Chondrocyte (in vitro differentiated cells): ENCODE measurements at regions not wholly inside any gene's neighbourhood (a gene's known extent, or its start where the extent isn't known, plus 50 kb on each side); places are given as distances from the start of the nearest gene placed in this dataset.
"Not testable (repeated sequence)": the region's sequence is repeated elsewhere in the genome, so short reads cannot be mapped to it uniquely, and the experiment has no call there.

Experiments used
- DNase-seq: peaks from one replicate; pipeline ENCODE4 v3.0.0; 2021; ENCODE audit warnings: mixed read lengths, low spot score
- H3K27ac Mint-ChIP-seq: one replicate; pipeline ENCODE4 v1.8.0; 2021; ENCODE audit warnings: mild to moderate bottlenecking, moderate library complexity, mixed read lengths; ENCODE audit not compliant: unreplicated experiment
- H3K27me3 Mint-ChIP-seq: 2 replicates; pipeline ENCODE4 v1.8.0; 2021; ENCODE audit warnings: low read depth, mixed read lengths
- H3K36me3 Mint-ChIP-seq: 2 replicates; pipeline ENCODE4 v1.8.0; 2021; ENCODE audit warnings: low read depth, mixed read lengths
- H3K4me1 Mint-ChIP-seq: 2 replicates; pipeline ENCODE4 v1.8.0; 2021; ENCODE audit warnings: low read depth, mild to moderate bottlenecking, mixed read lengths
- H3K4me3 Mint-ChIP-seq: one replicate; pipeline ENCODE4 v1.8.0; 2021; ENCODE audit warnings: mild to moderate bottlenecking, moderate library complexity, mixed read lengths; ENCODE audit not compliant: unreplicated experiment
- H3K9me3 Mint-ChIP-seq: 2 replicates; pipeline ENCODE4 v1.8.0; 2021; ENCODE audit warnings: low read depth, mixed read lengths
- CTCF ChIP-seq: fragments of 200-600 bp; sonication (generic); IDR thresholded peaks from 2 replicates; pipeline ENCODE4 v1.5.0; 2021; ENCODE audit warnings: antibody characterized with exemption, mild to moderate bottlenecking, moderate library complexity

- TF ChIP-seq CTCF, result no peak
Measured at GRCh38 chr2:167581961-167582574, 665.3 kb downstream of the STK39 start.

GRCh38 chr2:167579826-167580225, 667.6 kb downstream of the STK39 start:
- H3K36me3 Mint-ChIP-seq, result no peaks in the 10 kb centered on the region
- no peaks in the 10 kb centered on the region for H3K9me3 Mint-ChIP-seq
- no peaks in the 10 kb centered on the region for H3K27me3 Mint-ChIP-seq
- TF ChIP-seq CTCF, result no peak
- no peak for DNase-seq
- H3K4me1 Mint-ChIP-seq, result peaks cover 10% of the 10 kb centered on the region
- H3K4me3 Mint-ChIP-seq, result no peak overlapping the region
- H3K27ac Mint-ChIP-seq, result no peak overlapping the region

More at GRCh38 chr2:167581961-167582574, 665.3 kb downstream of the STK39 start:
- Mint-ChIP-seq H3K4me1 (peaks cover 10% of the 10 kb centered on the region), H3K27me3 (no peaks in the 10 kb centered on the region), H3K27ac (no peak overlapping the region), H3K4me3 (no peak overlapping the region), H3K36me3 (no peaks in the 10 kb centered on the region), H3K9me3 (no peaks in the 10 kb centered on the region)
- DNase-seq, result no peak

- H3K4me1 Mint-ChIP-seq, result no peaks in the 10 kb centered on the region
- no peak overlapping the region for H3K27ac Mint-ChIP-seq
- no peak for TF ChIP-seq CTCF
- no peaks in the 10 kb centered on the region for H3K9me3 Mint-ChIP-seq
- no peaks in the 10 kb centered on the region for H3K36me3 Mint-ChIP-seq
- H3K27me3 Mint-ChIP-seq, result no peaks in the 10 kb centered on the region
- no peak overlapping the region for H3K4me3 Mint-ChIP-seq
- no peak for DNase-seq
Measured at GRCh38 chr2:167575276-167575675, 672.1 kb downstream of the STK39 start.

- DNase-seq, result no peak
- Mint-ChIP-seq H3K27ac (no peak overlapping the region), H3K27me3 (no peaks in the 10 kb centered on the region), H3K36me3 (no peaks in the 10 kb centered on the region), H3K9me3 (no peaks in the 10 kb centered on the region), H3K4me1 (no peaks in the 10 kb centered on the region), H3K4me3 (no peak overlapping the region)
- no peak for TF ChIP-seq CTCF
Measured at GRCh38 chr2:167572883-167573619, 674.3 kb downstream of the STK39 start.

- no peaks in the 10 kb centered on the region for H3K27me3 Mint-ChIP-seq
- no peaks in the 10 kb centered on the region for H3K36me3 Mint-ChIP-seq
- H3K4me3 Mint-ChIP-seq, result no peak overlapping the region
- H3K4me1 Mint-ChIP-seq, result no peaks in the 10 kb centered on the region
- no peak for TF ChIP-seq CTCF
- DNase-seq, result no peak
- no peak overlapping the region for H3K27ac Mint-ChIP-seq
- H3K9me3 Mint-ChIP-seq, result peaks cover 3% of the 10 kb centered on the region
Measured at GRCh38 chr2:167570370-167570769, 677.0 kb downstream of the STK39 start.

GRCh38 chr2:167563885-167564619, 675.8 kb downstream of the XIRP2 start:
- not testable (repeated sequence) for H3K27ac Mint-ChIP-seq, H3K36me3 Mint-ChIP-seq, DNase-seq, H3K27me3 Mint-ChIP-seq, H3K4me3 Mint-ChIP-seq, H3K4me1 Mint-ChIP-seq
- peaks cover 19% of the 10 kb centered on the region for H3K9me3 Mint-ChIP-seq

- H3K4me3 Mint-ChIP-seq, DNase-seq, H3K36me3 Mint-ChIP-seq, H3K4me1 Mint-ChIP-seq, H3K27ac Mint-ChIP-seq, H3K27me3 Mint-ChIP-seq: not testable (repeated sequence)
- peaks cover 21% of the 10 kb centered on the region for H3K9me3 Mint-ChIP-seq
Measured at GRCh38 chr2:167558272-167558991, 670.2 kb downstream of the XIRP2 start.
